KMS-11 (cell line): ENCODE measurements at regions not wholly inside any gene's neighbourhood (a gene's known extent, or its start where the extent isn't known, plus 50 kb on each side); places are given as distances from the start of the nearest gene placed in this dataset.

Source experiments
- H2AFZ ChIP-seq: fragments of 200-600 bp; sonication (generic); 2 replicates; pipeline ENCODE4 v1.6.1; 2016; ENCODE audit warnings: antibody characterized with exemption, mixed run types, low read depth
- H3K27ac ChIP-seq: fragments of 200-600 bp; sonication (generic); 2 replicates; pipeline ENCODE4 v1.6.1; 2016; ENCODE audit warnings: mild to moderate bottlenecking, mixed run types
- H3K27me3 ChIP-seq: fragments of 200-600 bp; sonication (generic); 2 replicates; pipeline ENCODE4 v1.6.1; 2017; ENCODE audit warnings: mild to moderate bottlenecking, low read depth, mixed run types, moderate library complexity; ENCODE audit not compliant: insufficient read depth
- H3K36me3 ChIP-seq: fragments of 200-600 bp; sonication (generic); 2 replicates; pipeline ENCODE4 v1.6.1; 2017; ENCODE audit warnings: mild to moderate bottlenecking, mixed run types; ENCODE audit not compliant: insufficient read depth
- H3K4me1 ChIP-seq: fragments of 200-600 bp; sonication (generic); 2 replicates; pipeline ENCODE4 v1.6.1; 2016; ENCODE audit warnings: mild to moderate bottlenecking, low read depth, mixed run types; ENCODE audit not compliant: poor library complexity, severe bottlenecking
- H3K4me2 ChIP-seq: fragments of 200-600 bp; sonication (generic); 2 replicates; pipeline ENCODE4 v1.7.0; 2016; ENCODE audit warnings: mild to moderate bottlenecking, mixed run types
- H3K4me3 ChIP-seq: fragments of 200-600 bp; sonication (generic); IDR thresholded peaks from 2 replicates; pipeline ENCODE4 v1.6.1; 2017; ENCODE audit warnings: low read depth, low read length, mixed read lengths; ENCODE audit not compliant: insufficient read depth
- H3K79me2 ChIP-seq: fragments of 200-600 bp; sonication (generic); 2 replicates; pipeline ENCODE4 v1.6.1; 2016; ENCODE audit warnings: low read depth, mixed run types; ENCODE audit not compliant: insufficient read depth
- H3K9ac ChIP-seq: fragments of 200-600 bp; sonication (generic); 2 replicates; pipeline ENCODE4 v1.6.1; 2016; ENCODE audit warnings: mild to moderate bottlenecking, mixed run types
- H4K20me1 ChIP-seq: fragments of 200-600 bp; sonication (generic); 2 replicates; pipeline ENCODE4 v1.6.1; 2016; ENCODE audit warnings: mild to moderate bottlenecking, mixed run types; ENCODE audit not compliant: insufficient read depth
- CTCF ChIP-seq: fragments of 200-600 bp; sonication (generic); conservative IDR thresholded peaks from 2 replicates; pipeline ENCODE4 v1.6.1; 2017; ENCODE audit warnings: low read depth, mild to moderate bottlenecking, antibody characterized with exemption, low read length, moderate library complexity, mixed read lengths

- H3K27ac ChIP-seq: no peak overlapping the region
- no peak overlapping the region for H3K4me3 ChIP-seq
- no peaks in the 10 kb centered on the region; the same call in 1 of the 2 replicates for H3K36me3 ChIP-seq
- H3K4me1 ChIP-seq: no peaks in the 10 kb centered on the region
- H3K79me2 ChIP-seq: no peaks in the 10 kb centered on the region
- no peak overlapping the region for H2AFZ ChIP-seq
- H3K27me3 ChIP-seq: no peaks in the 10 kb centered on the region
- no peak for TF ChIP-seq CTCF
- no peaks in the 10 kb centered on the region for H4K20me1 ChIP-seq
- H3K9ac ChIP-seq: no peak overlapping the region
- no peak overlapping the region for H3K4me2 ChIP-seq
These were observed 61.7 kb upstream of the PPP2R2B start for GRCh38 chr5:146940295-146940694.

GRCh38 chr5:146944019-146944418 lies 65.5 kb upstream of the PPP2R2B start:
- no peak overlapping the region for H3K9ac ChIP-seq
- no peaks in the 10 kb centered on the region for H3K4me1 ChIP-seq
- no peaks in the 10 kb centered on the region for H3K79me2 ChIP-seq
- H2AFZ ChIP-seq: no peak overlapping the region
- H3K36me3 ChIP-seq: no peaks in the 10 kb centered on the region
- no peak for TF ChIP-seq CTCF
- no peaks in the 10 kb centered on the region for H3K27me3 ChIP-seq
- no peaks in the 10 kb centered on the region for H4K20me1 ChIP-seq
- no peak overlapping the region for H3K4me3 ChIP-seq
- no peak overlapping the region for H3K27ac ChIP-seq
- H3K4me2 ChIP-seq: no peak overlapping the region

- Histone ChIP-seq H3K27ac (no peak overlapping the region), H3K4me3 (no peak overlapping the region), H3K79me2 (no peaks in the 10 kb centered on the region), H3K9ac (no peak overlapping the region), H4K20me1 (no peaks in the 10 kb centered on the region), H2AFZ (no peak overlapping the region), H3K4me1 (no peaks in the 10 kb centered on the region), H3K27me3 (no peaks in the 10 kb centered on the region), H3K36me3 (no peaks in the 10 kb centered on the region), H3K4me2 (no peak overlapping the region)
- TF ChIP-seq CTCF: no peak
These were observed 66.4 kb upstream of the PPP2R2B start for GRCh38 chr5:146944764-146945616.

- Histone ChIP-seq H3K79me2 (no peaks in the 10 kb centered on the region), H3K4me2 (no peak overlapping the region), H3K4me3 (no peak overlapping the region), H2AFZ (no peak overlapping the region), H3K36me3 (no peaks in the 10 kb centered on the region), H3K27me3 (no peaks in the 10 kb centered on the region), H3K4me1 (no peaks in the 10 kb centered on the region), H3K9ac (no peak overlapping the region), H4K20me1 (no peaks in the 10 kb centered on the region), H3K27ac (no peak overlapping the region)
- no peak for TF ChIP-seq CTCF
These were observed 67.1 kb upstream of the PPP2R2B start for GRCh38 chr5:146945617-146946084.
